Uterus (tissue), 2 donors: ENCODE measurements at regions not wholly inside any gene's neighbourhood (a gene's known extent, or its start where the extent isn't known, plus 50 kb on each side); places are given as distances from the start of the nearest gene placed in this dataset.

Experiments used
- CTCF ChIP-seq, 4 experiments: fragments of 200-600 bp in 2 of 4; fragments of 450-650 bp in 2 of 4; sonication (generic) in 2 of 4; IDR thresholded peaks; one replicate each; pipeline ENCODE4 v1.5.1; 2016 to 2019; ENCODE audit warnings: antibody characterized with exemption in 4 of 4, mild to moderate bottlenecking in 2 of 4, moderate library complexity in 1 of 4
- POLR2A ChIP-seq, 2 donors: fragments of 450-650 bp; IDR thresholded peaks; one replicate each; pipeline ENCODE4 v1.6.1; 2016; ENCODE audit warnings: antibody characterized with exemption in 2 of 2, mild to moderate bottlenecking in 1 of 2, moderate library complexity in 1 of 2

GRCh38 chr3:40871394-40871793, 327.9 kb upstream of the CTNNB1 start:
- no peak for TF ChIP-seq CTCF (IDR thresholded peaks at IDR 0.05)
- no peak for TF ChIP-seq POLR2A (IDR thresholded peaks at IDR 0.05)
